RWPE2 (cell line): ENCODE measurements at regions not wholly inside any gene's neighbourhood (a gene's known extent, or its start where the extent isn't known, plus 50 kb on each side); places are given as distances from the start of the nearest gene placed in this dataset.
"Not testable (repeated sequence)": the region's sequence is repeated elsewhere in the genome, so short reads cannot be mapped to it uniquely, and the experiment has no call there.

Source experiments
- ATAC-seq: fragments of 200-7000 bp; cut with Tn5 transposase; 3 replicates; pipeline ENCODE4 v1.9.1; 2021; ENCODE audit warnings: low read depth
- DNase-seq: peaks from one replicate; pipeline ENCODE4 v3.0.0-alpha.2; 2020; ENCODE audit warnings: low spot score
- H3K27ac ChIP-seq: fragments of 450-650 bp; 2 replicates; pipeline ENCODE4 v1.5.1; 2017; ENCODE audit warnings: mild to moderate bottlenecking; ENCODE audit not compliant: poor library complexity, severe bottlenecking
- H3K27me3 ChIP-seq: fragments of 250-450 bp; sonication (Bioruptor Pico); 2 replicates; pipeline ENCODE4 v1.5.1; 2021; ENCODE audit warnings: mild to moderate bottlenecking, moderate library complexity; ENCODE audit not compliant: insufficient read depth, poor library complexity, severe bottlenecking
- H3K36me3 ChIP-seq: fragments of 250-450 bp; sonication (Bioruptor Pico); 2 replicates; pipeline ENCODE4 v1.5.1; 2020; ENCODE audit warnings: low read depth, mild to moderate bottlenecking, moderate library complexity
- H3K4me1 ChIP-seq: fragments of 250-450 bp; sonication (Bioruptor Pico); 2 replicates; pipeline ENCODE4 v1.5.1; 2021; ENCODE audit warnings: mild to moderate bottlenecking, moderate library complexity; ENCODE audit not compliant: insufficient read depth, poor library complexity, severe bottlenecking
- H3K4me3 ChIP-seq: fragments of 250-450 bp; sonication (Bioruptor Pico); 2 replicates; pipeline ENCODE4 v1.5.1; 2021; ENCODE audit warnings: mild to moderate bottlenecking, moderate library complexity; ENCODE audit not compliant: severe bottlenecking
- H3K9me3 ChIP-seq: fragments of 250-450 bp; sonication (Bioruptor Pico); 2 replicates; pipeline ENCODE4 v1.5.1; 2021; ENCODE audit warnings: mild to moderate bottlenecking, moderate library complexity; ENCODE audit not compliant: severe bottlenecking
- CTCF ChIP-seq: fragments of 450-650 bp; IDR thresholded peaks from one replicate; pipeline ENCODE4 v1.5.1; 2017; ENCODE audit warnings: mild to moderate bottlenecking, moderate library complexity; ENCODE audit not compliant: poor library complexity, severe bottlenecking

- ATAC-seq (no peak), DNase-seq (no peak)
- no peak for TF ChIP-seq CTCF
- Histone ChIP-seq H3K4me3 (no peak overlapping the region), H3K4me1 (no peaks in the 10 kb centered on the region), H3K36me3 (no peaks in the 10 kb centered on the region), H3K27ac (no peak overlapping the region), H3K9me3 (no peaks in the 10 kb centered on the region), H3K27me3 (no peaks in the 10 kb centered on the region)
These were observed 93.5 kb upstream of the SLIT2 start for GRCh38 chr4:20158195-20158594.

- ATAC-seq, result no peak
- H3K9me3 ChIP-seq, result no peaks in the 10 kb centered on the region
- H3K4me1 ChIP-seq, result no peaks in the 10 kb centered on the region
- H3K36me3 ChIP-seq, result no peaks in the 10 kb centered on the region
- DNase-seq, result no peak
- no peak overlapping the region for H3K4me3 ChIP-seq
- TF ChIP-seq CTCF, result no peak
- H3K27me3 ChIP-seq, result no peaks in the 10 kb centered on the region
- no peak overlapping the region for H3K27ac ChIP-seq
These were observed 100.3 kb upstream of the SLIT2 start for GRCh38 chr4:20151436-20151835.

GRCh38 chr4:20149143-20149542 lies 102.6 kb upstream of the SLIT2 start:
- DNase-seq, H3K36me3 ChIP-seq: not testable (repeated sequence)

GRCh38 chr4:20137176-20137575 lies 114.5 kb upstream of the SLIT2 start:
- Histone ChIP-seq H3K27ac (no peak overlapping the region), H3K9me3 (no peaks in the 10 kb centered on the region), H3K4me3 (no peak overlapping the region), H3K27me3 (no peaks in the 10 kb centered on the region), H3K4me1 (no peaks in the 10 kb centered on the region), H3K36me3 (no peaks in the 10 kb centered on the region)
- DNase-seq, result no peak
- ATAC-seq, result no peak
- no peak for TF ChIP-seq CTCF

More at GRCh38 chr4:20149143-20149542, 102.6 kb upstream of the SLIT2 start:
- H3K27ac ChIP-seq, H3K4me3 ChIP-seq, ATAC-seq, H3K9me3 ChIP-seq, H3K4me1 ChIP-seq, H3K27me3 ChIP-seq: not testable (repeated sequence)

- ATAC-seq (no peak), DNase-seq (no peak)
- no peaks in the 10 kb centered on the region for H3K27me3 ChIP-seq
- no peak for TF ChIP-seq CTCF
- H3K27ac ChIP-seq, result peak overlapping the region; percentile 2
- no peak overlapping the region for H3K4me3 ChIP-seq
- no peaks in the 10 kb centered on the region for H3K9me3 ChIP-seq
- H3K4me1 ChIP-seq, result peaks cover 9% of the 10 kb centered on the region
- no peaks in the 10 kb centered on the region for H3K36me3 ChIP-seq
These were observed 124.1 kb upstream of the SLIT2 start for GRCh38 chr4:20127626-20128025.

GRCh38 chr4:20126906-20127305 lies 124.8 kb upstream of the SLIT2 start:
- Histone ChIP-seq H3K4me1 (peaks cover 9% of the 10 kb centered on the region), H3K27me3 (no peaks in the 10 kb centered on the region), H3K36me3 (no peaks in the 10 kb centered on the region), H3K4me3 (no peak overlapping the region), H3K9me3 (no peaks in the 10 kb centered on the region), H3K27ac (peak overlapping the region; percentile 2)
- no peak for TF ChIP-seq CTCF
- no peak for DNase-seq
- peak; percentile 97 for ATAC-seq
